ENCODE measurements at regions not wholly inside any gene's neighbourhood (a gene's known extent, or its start where the extent isn't known, plus 50 kb on each side); places are given as distances from the start of the nearest gene placed in this dataset.

DNA sequence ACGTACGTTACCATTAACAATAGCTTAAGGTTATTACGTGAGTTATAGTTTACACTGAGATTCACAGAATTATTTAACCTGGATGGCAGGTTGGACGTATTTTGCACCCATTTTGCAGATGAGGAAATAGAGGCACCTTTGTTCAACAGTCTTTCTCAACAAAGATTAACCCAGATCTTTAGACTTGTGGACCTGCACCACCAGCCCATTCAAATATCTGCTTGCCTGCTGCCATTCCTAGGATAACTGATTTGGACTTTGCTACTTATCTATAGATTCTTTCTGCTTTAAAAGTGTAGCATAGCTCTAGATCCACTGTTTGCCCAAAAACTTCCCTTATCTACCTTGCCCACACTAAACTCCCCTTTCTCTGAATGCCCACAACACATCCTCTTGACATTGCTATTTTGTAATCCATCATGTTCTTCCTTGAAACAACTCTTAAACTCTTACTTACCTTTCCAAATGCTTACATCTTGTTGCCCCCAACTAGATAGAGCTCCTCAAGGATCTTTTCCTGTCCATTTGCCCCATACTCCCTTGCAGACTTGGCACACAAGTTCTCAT, 56.4 kb upstream of the TNFAIP3 start:
- TF ChIP-seq RB1 (IDR thresholded peaks at IDR 0.05; ENCODE audit: borderline replicate concordance) (no peak), RAD21 (IDR thresholded peaks at IDR 0.05; ENCODE audit: insufficient read depth, low read depth, low read length) (no peak), KDM1A (IDR thresholded peaks at IDR 0.05; ENCODE audit: borderline replicate concordance) (no peak), POLR2A (IDR thresholded peaks at IDR 0.05; ENCODE audit: low read depth, low read length) (no peak), EZH2 (IDR thresholded peaks at IDR 0.05; ENCODE audit: borderline replicate concordance, control insufficient read depth, low read depth, low read length) (no peak), EP300 (IDR thresholded peaks at IDR 0.05; ENCODE audit: borderline replicate concordance in 1 of 2, control insufficient read depth in 1 of 2, low read depth in 2 of 2, low read length in 2 of 2) (no peak)
- TF ChIP-seq, protein P1, sequence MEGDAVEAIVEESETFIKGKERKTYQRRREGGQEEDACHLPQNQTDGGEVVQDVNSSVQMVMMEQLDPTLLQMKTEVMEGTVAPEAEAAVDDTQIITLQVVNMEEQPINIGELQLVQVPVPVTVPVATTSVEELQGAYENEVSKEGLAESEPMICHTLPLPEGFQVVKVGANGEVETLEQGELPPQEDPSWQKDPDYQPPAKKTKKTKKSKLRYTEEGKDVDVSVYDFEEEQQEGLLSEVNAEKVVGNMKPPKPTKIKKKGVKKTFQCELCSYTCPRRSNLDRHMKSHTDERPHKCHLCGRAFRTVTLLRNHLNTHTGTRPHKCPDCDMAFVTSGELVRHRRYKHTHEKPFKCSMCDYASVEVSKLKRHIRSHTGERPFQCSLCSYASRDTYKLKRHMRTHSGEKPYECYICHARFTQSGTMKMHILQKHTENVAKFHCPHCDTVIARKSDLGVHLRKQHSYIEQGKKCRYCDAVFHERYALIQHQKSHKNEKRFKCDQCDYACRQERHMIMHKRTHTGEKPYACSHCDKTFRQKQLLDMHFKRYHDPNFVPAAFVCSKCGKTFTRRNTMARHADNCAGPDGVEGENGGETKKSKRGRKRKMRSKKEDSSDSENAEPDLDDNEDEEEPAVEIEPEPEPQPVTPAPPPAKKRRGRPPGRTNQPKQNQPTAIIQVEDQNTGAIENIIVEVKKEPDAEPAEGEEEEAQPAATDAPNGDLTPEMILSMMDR (IDR thresholded peaks at IDR 0.05 in 2 of 3, conservative IDR thresholded peaks at IDR 0.05 in 1 of 3; ENCODE audit: control insufficient read depth in 2 of 3, extremely low read depth in 1 of 3, insufficient read depth in 1 of 3, low read depth in 3 of 3, low read length in 3 of 3): no peak
- TF ChIP-seq, protein P2, sequence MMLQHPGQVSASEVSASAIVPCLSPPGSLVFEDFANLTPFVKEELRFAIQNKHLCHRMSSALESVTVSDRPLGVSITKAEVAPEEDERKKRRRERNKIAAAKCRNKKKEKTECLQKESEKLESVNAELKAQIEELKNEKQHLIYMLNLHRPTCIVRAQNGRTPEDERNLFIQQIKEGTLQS (IDR thresholded peaks at IDR 0.05; ENCODE audit: borderline replicate concordance, extremely low read depth, low read depth, low read length): no peak
